ENCODE measurements at regions not wholly inside any gene's neighbourhood (a gene's known extent, or its start where the extent isn't known, plus 50 kb on each side); places are given as distances from the start of the nearest gene placed in this dataset.

GRCh38 chr4:107562316-107562715 is 157.7 kb downstream of the PAPSS1 start:
- no peak overlapping the region for H3K4me3 ChIP-seq (ENCODE audit: low read depth, low read length)
- no peak for DNase-seq (ENCODE audit: low read depth)
- no peak for TF ChIP-seq CTCF (IDR thresholded peaks at IDR 0.05; ENCODE audit: low read depth, low read length, missing control alignments)

DNA sequence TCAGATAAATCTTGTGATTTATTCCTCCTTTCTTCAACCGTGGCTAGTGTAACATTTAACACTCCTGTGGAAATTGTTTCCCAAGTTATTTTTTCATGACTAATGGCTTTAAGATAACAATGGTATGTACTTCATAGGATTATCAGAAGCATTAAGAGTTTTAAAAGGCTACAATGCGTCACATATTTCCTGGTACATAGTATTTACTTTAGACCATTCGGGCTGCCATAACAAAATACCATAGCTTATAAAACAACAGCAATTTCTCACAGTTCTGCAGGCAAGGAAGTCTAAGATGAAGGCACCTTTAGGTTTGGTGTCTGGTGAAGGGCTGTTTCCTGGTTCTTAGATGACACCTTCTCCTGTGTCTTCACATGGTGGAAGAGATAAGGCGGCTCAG is 158.6 kb downstream of the PAPSS1 start:
- TF ChIP-seq CTCF (IDR thresholded peaks at IDR 0.05; ENCODE audit: low read depth, low read length, missing control alignments) = no peak
- no peak overlapping the region for H3K4me3 ChIP-seq (ENCODE audit: low read depth, low read length)
- no peak for DNase-seq (ENCODE audit: low read depth)

DNA sequence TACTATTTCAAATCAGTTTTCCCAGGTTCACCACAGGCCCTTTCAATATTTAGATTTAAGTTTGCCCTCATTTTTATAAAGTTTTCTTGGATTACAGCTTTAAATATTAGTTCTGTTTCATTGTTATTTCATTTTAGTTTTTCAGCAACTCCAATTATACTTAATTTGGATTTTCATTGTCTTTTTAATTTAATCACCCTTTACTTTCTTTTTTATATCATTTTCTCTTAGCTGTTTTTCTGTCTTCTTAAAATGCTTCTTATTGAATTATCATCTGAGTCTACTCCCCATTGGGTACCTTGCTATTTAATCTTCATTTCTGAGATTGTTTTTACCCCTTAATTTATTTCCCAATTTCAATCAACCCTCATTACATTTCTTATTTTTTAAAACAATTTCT is 160.4 kb downstream of the PAPSS1 start:
- H3K4me3 ChIP-seq (ENCODE audit: low read depth, low read length) = no peak overlapping the region
- no peak for DNase-seq (ENCODE audit: low read depth)
- no peak for TF ChIP-seq CTCF (IDR thresholded peaks at IDR 0.05; ENCODE audit: low read depth, low read length, missing control alignments)

GRCh38 chr4:107552306-107552705 is 167.7 kb downstream of the PAPSS1 start:
- no peak for DNase-seq (ENCODE audit: low read depth)
- no peak overlapping the region for H3K4me3 ChIP-seq (ENCODE audit: low read depth, low read length)
- no peak for TF ChIP-seq CTCF (IDR thresholded peaks at IDR 0.05; ENCODE audit: low read depth, low read length, missing control alignments)

DNA sequence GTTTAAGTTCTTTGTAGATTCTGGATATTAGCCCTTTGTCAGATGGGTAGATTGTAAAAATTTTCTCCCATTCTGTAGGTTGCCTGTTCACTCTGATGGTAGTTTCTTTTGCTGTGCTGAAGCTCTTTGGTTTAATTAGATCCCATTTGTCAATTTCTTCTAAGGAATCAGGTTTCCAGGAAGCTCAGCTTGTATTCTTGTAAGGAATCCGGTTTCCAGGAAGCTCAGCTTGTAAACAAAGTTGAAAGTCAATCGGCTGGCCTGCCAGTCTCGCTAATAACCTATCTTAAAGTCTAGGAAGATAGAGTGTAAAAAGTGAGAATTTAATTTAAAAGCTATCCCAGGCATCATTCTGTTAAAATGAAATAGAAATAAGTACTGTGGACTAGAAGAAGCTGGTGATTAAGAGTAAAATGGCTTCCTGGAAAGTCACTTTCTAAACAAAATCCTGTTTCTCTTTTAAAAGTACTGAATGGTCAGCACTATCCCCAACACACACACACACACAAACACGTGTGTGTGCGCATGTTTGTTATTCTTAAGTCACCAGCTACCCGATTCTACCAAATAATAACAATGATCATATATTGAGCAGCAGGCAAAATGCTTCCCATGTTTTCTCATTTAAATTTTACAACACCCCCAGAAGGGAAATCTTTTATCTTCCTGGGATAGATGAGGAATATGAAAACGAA is 171.7 kb downstream of the PAPSS1 start:
- H3K4me3 ChIP-seq (ENCODE audit: low read depth, low read length) = no peak overlapping the region
- no peak for TF ChIP-seq CTCF (IDR thresholded peaks at IDR 0.05; ENCODE audit: low read depth, low read length, missing control alignments)
- no peak for DNase-seq (ENCODE audit: low read depth)

DNA sequence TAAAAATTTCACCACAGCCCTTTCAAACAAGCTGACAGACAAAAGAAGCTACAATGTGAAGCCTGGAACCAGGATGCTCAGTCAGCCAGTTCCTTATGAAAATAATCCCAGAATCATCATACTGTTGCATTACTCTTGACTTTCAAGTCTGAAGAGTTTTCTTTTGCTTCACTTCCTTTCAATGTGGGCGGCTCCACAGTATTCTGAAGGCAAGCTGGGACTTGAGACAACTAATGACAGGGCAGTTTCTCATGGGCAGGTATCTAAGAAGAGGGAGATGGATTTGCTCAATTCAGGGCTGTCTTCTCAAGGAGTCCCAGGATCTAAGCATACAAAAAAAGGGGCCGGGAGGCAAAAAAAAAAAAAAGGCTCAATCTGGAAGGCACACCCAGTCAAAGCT is 173.4 kb downstream of the PAPSS1 start:
- TF ChIP-seq CTCF (IDR thresholded peaks at IDR 0.05; ENCODE audit: low read depth, low read length, missing control alignments) = no peak
- DNase-seq (ENCODE audit: low read depth) = no peak
- H3K4me3 ChIP-seq (ENCODE audit: low read depth, low read length) = no peak overlapping the region

DNA sequence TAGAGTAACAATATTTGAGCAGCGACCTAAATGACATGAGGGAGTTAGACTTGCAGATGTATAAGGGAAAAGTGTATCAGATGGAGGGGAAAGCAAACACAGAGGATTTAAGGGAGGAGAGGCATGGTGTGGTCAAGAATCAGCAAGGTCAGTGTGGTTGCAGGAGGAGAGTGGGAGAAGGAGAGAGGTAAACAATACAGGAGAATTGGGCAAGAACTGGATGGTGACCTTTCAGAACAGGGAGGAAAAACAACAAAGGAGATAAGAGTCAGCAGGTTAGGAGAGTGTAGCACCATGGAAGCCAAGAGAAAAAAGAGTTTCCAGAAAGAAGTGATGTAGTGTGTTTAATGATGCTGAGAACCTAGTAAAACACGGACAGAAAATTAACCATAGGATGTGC is 178.5 kb downstream of the PAPSS1 start:
- TF ChIP-seq CTCF (IDR thresholded peaks at IDR 0.05; ENCODE audit: low read depth, low read length, missing control alignments) = no peak
- no peak for DNase-seq (ENCODE audit: low read depth)
- no peak overlapping the region for H3K4me3 ChIP-seq (ENCODE audit: low read depth, low read length)

Data from GM12864 (cell line).